ENCODE measurements at regions not wholly inside any gene's neighbourhood (a gene's known extent, or its start where the extent isn't known, plus 50 kb on each side); places are given as distances from the start of the nearest gene placed in this dataset.

DNA sequence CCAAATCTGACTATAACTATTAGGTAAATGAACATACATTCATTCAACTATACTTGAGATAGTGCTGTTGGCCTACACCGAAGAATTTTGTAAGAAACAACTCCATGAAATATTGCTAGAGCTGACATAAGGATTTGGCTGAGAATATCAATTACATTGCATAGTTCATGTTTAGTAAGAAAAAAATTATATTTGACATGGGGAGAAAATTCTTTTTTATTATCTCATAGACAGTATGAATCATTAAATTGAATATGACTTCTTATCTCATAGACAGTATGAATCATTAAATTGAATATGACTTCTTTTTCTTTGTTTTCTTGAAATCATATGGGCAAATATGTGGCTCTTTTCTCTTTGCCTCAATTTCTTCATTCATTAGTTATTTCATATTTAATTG, 212.3 kb upstream of the HSF2 start:
- TF ChIP-seq, protein P1, sequence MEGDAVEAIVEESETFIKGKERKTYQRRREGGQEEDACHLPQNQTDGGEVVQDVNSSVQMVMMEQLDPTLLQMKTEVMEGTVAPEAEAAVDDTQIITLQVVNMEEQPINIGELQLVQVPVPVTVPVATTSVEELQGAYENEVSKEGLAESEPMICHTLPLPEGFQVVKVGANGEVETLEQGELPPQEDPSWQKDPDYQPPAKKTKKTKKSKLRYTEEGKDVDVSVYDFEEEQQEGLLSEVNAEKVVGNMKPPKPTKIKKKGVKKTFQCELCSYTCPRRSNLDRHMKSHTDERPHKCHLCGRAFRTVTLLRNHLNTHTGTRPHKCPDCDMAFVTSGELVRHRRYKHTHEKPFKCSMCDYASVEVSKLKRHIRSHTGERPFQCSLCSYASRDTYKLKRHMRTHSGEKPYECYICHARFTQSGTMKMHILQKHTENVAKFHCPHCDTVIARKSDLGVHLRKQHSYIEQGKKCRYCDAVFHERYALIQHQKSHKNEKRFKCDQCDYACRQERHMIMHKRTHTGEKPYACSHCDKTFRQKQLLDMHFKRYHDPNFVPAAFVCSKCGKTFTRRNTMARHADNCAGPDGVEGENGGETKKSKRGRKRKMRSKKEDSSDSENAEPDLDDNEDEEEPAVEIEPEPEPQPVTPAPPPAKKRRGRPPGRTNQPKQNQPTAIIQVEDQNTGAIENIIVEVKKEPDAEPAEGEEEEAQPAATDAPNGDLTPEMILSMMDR (conservative IDR thresholded peaks at IDR 0.05; ENCODE audit: low read length), result no peak
- no peak for TF ChIP-seq EZH2phosphoT487 (IDR thresholded peaks at IDR 0.05; ENCODE audit: borderline replicate concordance)

Data from Loucy (cell line).